Gastrocnemius medialis (tissue), 4 donors: ENCODE measurements at regions not wholly inside any gene's neighbourhood (a gene's known extent, or its start where the extent isn't known, plus 50 kb on each side); places are given as distances from the start of the nearest gene placed in this dataset.

Experiments used
- CTCF ChIP-seq, 5 experiments: fragments of 450-650 bp in 3 of 5; fragments of 200-600 bp in 2 of 5; sonication (generic) in 2 of 5; IDR thresholded peaks in 4 of 5; conservative IDR thresholded peaks in 1 of 5; 1 replicate in 4 of 5; 2 replicates in 1 of 5; pipeline ENCODE4 v1.5.1; 2016 to 2019; ENCODE audit warnings: antibody characterized with exemption in 5 of 5, mild to moderate bottlenecking in 3 of 5, moderate library complexity in 3 of 5
- POLR2A ChIP-seq, 2 donors: fragments of 450-650 bp; IDR thresholded peaks; one replicate each; pipeline ENCODE4 v1.6.1; 2017; ENCODE audit warnings: antibody characterized with exemption in 2 of 2, mild to moderate bottlenecking in 2 of 2, moderate library complexity in 2 of 2

DNA sequence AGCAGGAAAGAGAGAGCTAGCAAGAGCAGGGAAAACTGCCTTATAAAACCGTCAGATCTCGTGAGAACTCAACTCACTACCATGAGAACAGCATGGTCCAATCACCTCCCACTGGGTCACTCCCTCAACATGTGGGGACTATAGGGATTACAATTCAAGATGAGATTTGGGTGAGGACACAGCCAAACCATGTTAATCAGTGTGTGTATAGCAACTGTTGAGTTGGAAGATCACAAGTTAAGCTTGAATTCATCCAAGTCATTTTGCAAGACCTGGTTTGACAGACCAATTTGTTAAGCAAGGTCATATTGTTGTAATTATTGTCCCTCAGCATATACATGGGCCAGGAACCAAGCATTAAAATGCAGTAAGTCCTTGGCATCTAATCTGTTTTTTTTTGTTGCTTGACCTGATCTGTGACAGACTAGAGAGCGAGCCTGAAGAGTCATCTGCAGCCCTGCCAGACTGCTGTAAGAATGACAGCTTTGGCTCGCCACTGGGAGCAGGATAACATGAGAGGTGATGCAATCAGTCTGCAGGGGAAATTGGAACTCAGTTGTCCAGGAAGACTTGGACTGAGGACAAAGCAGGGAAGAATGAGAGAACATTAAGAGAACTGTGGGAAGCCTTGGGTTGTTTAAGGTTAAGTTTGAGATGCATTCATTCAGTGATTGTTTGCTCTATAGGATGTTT lies 297.6 kb upstream of the SEL1L start:
- TF ChIP-seq CTCF (IDR thresholded peaks at IDR 0.05 in 4 of 5, conservative IDR thresholded peaks at IDR 0.05 in 1 of 5) (no peak), POLR2A (IDR thresholded peaks at IDR 0.05) (no peak)
